NCI-H524 treated with DMSO at 0.1 percent for 48 hours (cell line): ENCODE measurements at regions not wholly inside any gene's neighbourhood (a gene's known extent, or its start where the extent isn't known, plus 50 kb on each side); places are given as distances from the start of the nearest gene placed in this dataset.
"Not testable (repeated sequence)": the region's sequence is repeated elsewhere in the genome, so short reads cannot be mapped to it uniquely, and the experiment has no call there.

ENCODE experiments used
- DNase-seq: peaks from one replicate; lab custom pipeline; 2025; lab: John Stamatoyannopoulos, UW

DNA sequence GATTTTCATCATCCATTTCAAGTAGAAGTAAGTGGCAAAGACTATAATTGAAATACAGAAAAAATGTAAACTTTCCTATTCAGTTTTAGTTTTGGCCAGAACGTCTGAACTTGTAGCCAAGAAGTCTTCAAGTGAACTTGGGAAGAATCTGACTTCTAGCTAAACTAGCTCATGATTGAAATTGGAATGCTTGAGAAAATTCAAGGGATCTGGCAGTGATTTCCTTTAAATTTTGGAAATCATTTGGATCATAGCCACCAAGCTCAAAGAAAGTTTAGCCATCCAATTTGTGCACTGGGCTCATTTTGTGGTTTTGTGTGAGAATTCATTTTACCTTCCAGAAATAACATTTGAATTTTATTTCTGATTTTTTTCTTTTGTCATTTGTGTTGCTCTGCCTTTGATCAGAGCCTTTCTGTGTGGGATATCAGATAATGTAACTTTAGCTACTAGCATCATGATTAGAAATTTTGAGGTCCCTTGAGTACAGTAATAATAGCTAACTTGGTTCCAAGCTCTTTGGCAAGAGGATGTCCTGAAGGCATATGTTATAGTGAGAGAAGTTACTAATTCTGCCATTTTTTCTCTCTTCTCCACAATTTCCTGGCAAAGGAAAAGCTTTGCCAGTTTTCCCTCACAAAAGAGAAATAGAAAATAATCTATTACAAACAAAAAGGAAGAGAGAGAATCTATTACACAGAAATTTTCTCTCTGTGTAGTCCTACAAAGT lies 2123.7 kb upstream of the RAG2 start:
- no peak for DNase-seq

DNA sequence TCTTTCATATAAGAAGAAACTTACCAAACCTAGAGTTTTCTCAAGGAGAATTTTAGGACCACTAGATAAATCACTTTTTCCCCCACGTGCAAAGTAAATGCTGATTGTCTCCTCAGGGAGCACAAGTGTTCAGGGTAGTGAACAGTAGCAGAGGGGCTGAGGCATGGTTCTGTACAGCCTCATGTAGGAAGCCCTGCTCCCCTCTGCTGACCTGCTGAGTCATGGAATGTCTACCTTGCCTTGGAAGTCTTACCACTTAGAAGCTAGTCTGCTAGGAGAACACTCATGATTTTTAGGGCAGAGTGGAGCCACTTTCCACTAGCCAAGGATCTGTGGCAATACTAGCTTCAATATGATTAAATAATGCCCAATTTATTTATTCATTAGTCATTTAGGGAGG lies 2120.6 kb upstream of the RAG2 start:
- DNase-seq: no peak

DNA sequence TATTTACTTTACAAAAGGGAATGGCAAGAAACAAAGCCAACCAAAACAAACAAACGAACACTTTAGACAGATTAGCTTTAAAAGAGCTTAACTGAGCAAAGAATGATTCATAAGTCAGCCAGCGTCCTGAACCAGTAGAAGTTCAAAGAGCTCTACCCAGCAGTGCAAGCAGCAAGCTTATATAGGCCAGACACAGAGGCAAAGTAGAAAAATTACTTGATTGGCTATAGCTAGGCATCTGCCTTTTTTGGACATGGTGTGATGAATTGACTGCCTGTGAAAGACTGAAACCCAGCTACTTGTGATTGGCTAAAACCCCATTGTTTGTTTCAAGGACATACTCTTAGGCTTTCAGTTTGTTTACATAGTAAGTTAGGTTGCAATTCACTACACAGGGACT lies 2120.0 kb upstream of the RAG2 start:
- no peak for DNase-seq

DNA sequence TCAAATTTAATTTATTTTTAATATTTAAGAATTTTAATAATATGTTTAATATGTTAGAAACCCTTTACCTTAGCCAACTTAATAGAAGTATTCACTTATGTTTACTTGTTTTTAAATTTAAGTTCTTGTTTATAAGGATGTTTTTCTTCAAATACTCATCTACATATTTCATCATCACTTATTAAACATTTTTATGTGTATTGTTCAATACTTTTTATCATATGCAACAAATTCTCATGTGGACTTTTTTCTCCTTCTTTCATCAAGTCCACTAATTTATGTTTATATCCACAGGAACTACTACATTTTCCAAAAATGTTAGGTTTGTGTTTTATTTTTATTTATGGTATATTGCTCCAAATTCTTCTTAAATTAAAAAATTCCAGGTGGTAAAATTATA lies 2113.1 kb upstream of the RAG2 start:
- DNase-seq: no peak

DNA sequence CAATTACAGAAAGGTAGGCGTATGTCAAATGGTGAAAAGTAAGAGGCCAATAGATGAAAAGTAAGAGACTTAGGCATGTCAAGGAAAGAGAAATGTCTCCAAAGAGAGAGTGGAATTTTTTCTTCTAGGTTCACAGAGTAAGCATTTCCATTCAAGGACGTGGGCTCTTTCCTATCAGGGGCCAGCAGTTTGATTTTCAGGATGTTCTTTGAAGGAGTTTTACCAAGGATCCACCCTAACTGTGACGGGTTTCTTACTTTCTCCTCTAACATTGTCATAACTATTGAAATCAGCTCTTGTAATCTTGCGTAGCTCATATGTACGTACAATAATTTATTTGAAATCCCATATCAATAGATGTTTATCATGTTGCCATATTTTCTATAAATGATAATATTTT lies 2112.2 kb upstream of the RAG2 start:
- DNase-seq: no peak

DNA sequence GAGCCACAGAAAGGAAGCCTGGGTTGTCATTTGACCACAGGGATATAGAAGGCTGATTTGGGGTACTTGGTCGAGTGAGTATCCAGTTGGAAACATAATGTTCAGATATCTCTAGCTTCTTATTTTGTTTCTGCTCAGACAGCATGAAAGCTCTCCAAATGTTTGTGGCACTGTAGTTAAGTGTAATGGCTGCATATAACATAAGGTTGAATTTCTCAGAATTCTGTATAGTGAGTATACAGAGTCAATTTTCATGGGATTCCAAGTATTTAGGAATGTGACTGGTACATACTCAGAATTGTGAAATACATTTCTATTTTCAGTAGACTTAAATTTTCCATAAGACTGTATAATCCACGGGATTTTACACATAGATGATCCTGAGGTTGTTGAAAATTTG lies 2102.1 kb upstream of the RAG2 start:
- no peak for DNase-seq

DNA sequence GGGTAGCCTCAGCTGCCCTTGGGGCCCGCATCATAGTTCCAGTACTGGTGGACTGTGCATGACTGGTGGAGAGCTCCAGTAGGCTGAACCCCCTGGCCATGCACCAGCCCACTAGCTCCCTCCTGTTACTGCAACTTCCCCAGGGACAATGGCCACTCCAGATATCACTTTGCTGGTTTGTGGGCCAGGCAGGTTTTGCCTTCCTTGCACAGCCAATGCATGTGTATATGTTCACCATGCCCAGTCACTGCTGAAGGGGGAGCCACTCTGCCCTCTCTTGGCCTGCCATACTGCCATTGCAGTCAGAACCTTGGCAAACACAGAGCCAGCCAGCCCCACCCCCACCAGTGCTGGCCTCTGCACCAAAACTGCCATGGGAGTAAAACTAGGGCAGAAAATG lies 2095.3 kb upstream of the RAG2 start:
- DNase-seq: no peak

DNA sequence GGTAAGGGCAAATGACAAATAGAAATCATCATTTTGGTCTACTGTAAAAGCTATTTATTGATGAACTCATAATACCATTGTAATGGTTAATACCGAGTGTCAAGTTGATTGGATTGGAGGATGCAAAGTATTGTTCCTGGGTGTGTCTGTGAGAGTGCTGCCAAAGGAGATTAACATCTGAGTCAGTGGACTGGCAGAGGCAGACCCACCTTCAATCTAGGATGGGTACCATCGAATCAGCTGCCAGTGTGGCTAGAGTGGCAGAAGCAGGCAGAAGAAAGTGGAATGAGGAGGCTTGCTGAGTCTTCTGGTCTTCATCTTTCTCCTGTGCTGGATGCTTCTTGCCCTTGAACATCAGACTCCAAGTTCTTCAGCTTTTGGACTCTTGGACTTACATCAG lies 2092.2 kb upstream of the RAG2 start:
- not testable (repeated sequence) for DNase-seq

DNA sequence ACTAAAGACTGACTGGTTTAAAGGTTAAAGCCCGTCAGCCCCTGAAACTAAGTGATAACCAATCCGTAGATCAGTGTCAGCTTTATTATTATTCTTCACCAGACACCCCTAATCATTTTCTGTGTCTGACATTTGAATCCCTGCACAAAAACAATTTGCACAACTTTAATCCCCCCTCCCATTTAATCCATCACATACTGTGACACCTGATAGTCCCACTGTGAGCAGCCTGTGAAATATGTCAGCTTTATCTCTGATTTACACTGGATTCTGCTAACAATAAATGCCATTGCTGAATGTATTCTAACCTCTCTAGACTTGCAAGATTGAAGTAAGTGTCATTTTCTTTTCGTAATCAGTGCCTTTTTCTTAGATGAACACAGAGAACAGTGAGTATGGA lies 2089.0 kb upstream of the RAG2 start:
- DNase-seq: no peak

DNA sequence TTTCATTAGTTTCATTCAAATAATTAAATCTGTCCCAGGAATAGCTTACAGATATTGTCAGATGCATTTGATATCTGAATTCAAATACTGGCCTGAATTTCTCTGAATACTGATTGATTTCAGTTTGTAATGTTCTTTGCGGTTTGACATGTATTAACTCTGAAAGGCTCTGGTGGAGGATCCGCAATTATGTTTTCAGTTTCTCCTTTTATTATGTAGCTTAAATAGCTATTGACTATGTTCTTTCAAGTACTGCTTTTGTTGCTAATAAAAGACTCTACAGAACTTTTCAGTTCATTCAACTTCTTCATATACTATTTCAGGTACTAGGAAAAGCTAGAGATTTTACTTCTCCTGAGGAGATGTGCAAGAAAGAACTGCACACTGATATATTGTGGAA lies 2085.4 kb upstream of the RAG2 start:
- no peak for DNase-seq

DNA sequence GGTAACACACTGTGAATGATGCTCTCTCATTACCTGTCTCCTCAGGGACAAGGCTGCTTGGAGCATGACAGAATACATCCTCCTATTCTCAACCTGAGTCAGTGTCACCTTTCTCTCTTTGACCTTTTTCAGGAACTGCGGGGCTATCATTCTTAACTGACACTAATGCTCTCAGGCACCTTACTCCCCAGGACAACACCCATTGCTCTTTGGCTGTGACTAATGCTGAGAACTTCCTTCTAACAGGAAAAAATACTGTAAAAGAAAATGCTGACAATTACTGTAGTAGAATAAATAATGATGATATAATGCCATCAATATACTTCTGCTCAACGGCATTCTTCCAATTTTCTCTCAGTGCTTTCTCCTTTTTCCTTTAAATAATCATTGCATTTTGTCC lies 2082.7 kb upstream of the RAG2 start:
- no peak for DNase-seq

DNA sequence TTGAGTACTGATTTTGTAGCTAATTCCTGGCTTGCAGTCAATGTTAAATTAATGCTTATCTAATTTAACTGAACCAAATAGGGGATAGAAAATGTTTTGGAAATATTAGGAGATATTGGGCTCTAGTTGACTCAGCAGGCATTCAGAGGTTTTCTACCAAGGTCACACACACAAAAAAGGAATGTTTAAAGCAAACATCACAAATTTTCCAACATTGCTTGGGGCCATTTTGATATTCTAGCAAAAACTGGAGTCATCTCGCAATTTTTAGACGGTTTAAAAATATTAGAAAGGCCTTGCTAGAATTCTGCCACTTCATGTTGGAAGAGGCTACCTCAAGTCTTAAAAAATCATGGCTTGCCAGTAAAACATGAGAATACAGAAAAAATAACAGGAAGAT lies 2082.1 kb upstream of the RAG2 start:
- no peak for DNase-seq

DNA sequence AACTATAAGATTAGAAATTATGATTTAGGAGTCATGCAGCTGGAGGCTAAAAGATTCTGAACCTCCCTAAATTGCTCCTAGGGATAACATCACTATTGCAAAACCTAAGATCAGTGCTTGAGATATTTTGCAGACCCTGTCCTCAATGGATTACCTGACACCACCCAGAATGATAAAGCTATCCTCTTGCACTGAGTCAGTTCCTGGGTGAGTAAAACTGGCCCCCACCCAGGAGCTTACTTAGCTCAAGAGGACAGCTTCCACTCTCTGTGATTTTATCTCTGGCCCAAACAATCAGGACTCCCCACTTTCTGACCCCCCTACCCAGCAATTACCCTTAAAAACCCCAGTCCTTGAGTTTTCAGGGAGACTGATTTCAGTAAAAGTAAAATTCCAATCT lies 2074.4 kb upstream of the RAG2 start:
- DNase-seq: no peak

DNA sequence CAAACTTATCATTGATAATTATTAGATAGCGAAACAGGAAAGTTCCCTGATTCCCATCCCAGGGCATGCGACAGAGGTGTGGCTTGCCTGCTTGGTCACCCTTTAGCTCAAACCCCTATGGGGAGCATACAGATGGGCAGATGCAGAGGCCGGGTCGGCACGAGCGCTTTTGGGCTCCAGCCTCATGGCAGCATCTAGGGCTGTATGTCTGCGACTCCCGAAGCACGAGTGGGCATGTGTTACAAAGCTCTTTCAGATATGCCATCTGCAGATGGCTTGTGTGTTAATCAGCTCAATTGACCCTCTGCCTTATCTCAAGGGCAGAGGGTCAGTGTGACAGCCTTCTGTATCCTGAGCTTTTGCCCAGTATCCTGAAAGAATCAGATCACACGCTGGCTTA lies 2069.3 kb upstream of the RAG2 start:
- DNase-seq: no peak

DNA sequence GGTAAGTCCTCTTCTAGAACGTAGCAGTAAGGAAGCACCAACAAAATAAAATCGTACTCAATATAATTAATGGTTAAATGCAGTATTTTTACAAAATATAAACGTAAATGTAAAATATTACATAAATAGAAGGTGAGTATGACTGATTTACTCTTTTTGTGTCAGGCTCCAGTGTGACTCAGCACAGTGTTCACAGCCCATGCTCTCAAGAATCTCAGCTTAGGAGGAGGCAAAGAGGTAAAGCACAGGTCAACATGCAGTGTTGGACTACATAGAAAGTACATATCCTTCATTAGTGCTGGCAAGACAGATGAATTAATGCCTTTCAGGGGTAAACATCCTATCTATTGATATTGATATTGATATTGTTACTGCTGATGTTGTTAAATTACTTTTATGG lies 2050.6 kb upstream of the RAG2 start:
- DNase-seq: no peak

DNA sequence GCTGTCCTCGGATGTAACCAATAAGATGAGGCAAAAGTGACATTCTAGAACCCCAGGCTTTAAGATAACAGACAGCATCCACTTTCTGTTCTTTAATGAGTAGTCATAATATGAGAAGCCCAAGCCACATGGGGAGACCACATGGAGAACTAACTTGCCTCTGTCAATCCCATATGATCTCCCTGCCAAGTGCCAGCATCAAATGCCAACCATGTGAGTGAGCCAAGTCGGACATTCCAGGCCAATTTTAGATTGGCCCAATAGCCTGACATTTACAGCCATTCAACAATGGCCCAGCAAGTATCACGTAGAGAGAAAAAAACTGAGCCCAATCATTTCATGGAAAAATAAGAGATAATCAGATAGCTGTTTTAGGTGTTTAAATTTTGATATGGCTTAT lies 2048.3 kb upstream of the RAG2 start:
- no peak for DNase-seq

DNA sequence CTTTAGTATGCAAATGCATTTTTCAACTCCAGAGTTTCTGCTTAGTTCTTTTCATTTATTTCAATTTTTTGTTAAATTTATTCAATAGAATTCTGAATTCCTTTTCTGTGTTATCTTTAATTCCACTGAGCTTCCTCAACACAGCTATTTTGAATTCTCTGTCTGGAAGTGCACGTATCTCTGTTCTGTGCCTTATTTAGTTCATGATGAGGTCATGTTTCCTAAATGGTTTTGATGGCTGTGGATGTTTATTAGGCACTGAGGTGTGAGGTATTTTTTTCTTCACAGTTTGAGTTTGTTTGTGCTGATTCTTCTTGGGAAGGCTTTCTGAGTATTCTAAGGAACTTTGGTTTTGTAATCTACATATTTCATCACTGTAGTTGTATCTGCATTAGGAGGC lies 2042.8 kb upstream of the RAG2 start:
- no peak for DNase-seq

DNA sequence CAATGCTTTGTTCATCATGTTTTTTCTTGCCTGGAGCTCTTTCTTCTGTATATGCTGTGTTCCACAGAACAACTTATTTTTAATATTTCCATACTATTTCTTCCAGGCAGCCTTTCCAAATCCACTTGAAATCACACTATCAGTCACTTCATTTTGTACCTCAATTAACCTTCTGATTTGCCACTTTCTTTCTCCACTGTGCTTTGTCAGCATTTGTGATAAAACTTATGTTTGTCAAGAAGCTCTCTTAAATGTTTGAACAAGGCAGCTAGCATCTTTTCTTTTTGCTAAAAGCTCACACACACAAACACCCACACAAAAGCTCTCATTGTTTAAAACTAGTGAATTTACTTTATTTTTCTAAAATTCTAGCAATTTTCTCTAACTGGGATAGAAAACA lies 2014.7 kb upstream of the RAG2 start:
- no peak for DNase-seq

DNA sequence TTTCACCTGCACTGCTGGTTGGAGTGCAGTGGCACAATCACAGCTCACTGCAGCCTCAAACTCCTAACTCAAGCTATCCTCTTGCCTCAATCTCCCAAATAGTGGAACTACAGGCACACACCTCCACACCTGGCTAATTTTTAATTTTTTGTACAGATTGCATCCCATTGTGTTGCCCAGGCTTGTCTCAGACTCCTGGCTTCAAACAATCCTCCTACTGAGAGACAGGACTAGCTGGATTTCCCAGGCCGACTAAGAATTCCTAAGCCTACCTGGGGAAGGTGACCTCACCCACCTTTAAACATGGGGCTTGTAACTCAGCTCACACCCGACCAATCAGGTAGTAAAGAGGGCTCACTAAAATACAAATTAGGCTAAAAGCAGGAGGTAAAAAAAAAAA lies 2003.3 kb upstream of the RAG2 start:
- DNase-seq: not testable (repeated sequence)

DNA sequence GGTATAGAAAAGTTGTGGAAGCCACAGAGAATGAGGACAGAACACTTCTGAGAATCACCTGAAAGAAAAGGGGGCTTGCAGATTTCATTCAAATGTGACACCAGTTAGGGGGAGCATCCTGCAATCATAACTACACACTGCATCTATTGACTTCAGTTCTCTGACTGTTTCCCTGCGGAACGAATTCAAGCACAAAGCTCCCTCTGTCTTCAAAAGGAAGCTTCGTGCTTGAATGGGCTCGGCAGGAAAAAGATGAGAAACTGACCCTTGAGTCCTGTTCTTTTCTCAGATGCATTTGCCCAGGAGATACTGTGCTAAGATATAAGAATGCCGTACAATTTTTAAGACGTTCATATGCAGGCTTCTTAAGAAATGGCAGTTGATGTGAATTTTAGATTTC lies 2000.4 kb upstream of the RAG2 start:
- DNase-seq: no peak

DNA sequence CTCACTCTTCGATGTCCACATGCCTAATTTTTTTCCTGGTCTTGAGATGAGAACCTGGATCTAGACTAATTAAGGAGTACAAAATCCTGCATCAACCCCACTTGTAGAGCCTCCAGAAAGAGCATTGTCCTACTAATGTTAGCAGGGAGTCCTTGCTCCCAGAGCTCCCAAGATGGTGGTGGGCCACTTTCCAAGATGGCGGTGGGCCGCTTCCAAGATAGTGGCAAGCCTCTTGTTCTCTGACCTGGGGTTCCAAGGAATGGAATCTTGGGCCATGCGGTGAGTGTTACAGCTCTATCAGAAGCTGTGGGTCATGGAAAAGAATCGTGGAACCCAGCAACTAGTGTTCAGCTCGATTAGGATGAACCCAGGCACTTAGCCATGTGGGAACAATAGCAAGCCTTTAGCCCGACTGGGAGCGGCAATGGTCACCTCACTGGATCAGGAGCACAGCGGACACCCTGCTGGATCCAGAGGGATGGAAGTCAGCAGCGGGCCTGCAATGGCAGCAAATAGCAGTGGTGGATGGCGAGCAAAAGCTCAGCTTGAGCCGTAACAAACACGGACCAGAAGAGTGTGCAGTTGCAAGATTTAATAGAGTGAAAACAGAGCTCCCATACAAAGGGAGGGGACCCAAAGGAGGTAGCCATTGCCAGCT lies 1997.5 kb upstream of the RAG2 start:
- DNase-seq: not testable (repeated sequence)

DNA sequence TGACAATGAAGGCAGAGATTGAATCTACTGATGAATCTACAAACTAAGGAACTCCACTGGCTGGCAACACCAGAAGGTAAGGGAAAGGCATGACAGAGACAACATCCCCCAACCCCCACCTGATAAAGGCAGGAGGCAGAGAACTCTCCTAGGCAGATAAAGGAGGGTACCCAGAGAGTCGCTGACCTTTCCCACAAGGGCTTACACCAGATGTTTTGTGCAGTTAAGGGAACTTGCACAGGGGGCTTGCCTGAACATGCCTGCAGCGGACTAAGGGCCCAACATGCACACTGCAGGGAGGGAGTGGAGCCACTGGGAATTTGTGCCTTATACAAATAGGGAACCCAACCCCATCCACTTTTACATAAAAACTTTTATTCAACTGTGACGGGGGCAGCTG lies 1996.9 kb upstream of the RAG2 start:
- no peak for DNase-seq

DNA sequence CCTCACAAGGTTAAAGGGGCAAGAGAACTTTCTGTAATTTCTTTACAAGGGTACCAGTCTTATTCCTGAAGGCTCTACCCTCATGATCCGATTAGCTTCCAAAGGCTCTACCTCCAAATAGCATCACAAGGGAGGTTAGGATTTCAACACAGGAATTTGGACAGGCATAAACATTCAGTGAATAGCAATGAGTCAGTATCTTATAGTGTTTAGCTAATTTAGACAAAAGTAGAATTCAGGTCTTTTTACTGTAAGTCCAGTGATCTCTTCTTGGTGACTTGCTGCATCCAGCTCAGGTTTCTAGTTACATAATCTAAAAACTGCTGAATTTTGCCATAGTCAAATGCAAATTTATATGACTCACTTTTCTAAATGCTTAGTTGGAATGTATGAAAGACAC lies 1995.6 kb upstream of the RAG2 start:
- no peak for DNase-seq

DNA sequence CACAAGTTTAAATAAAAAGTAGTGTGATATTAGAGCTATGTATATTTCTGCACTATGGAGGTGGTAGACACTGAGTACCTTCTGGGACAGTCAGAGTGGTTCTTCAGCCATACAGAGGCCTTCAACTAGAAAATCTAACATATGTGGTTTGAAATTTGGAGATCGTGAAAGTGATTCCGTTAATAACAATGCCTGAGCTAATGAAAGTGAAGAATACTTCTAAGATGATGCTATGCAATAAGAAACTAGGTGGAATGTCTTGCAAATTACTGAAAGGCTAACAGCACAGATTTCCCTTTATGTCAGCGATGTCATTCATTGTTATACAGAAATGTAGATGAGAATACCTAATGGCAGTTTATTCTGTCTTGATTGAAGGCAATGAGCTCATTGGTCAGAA lies 1984.7 kb upstream of the RAG2 start:
- no peak for DNase-seq
